GM19239 (cell line): ENCODE measurements at regions not wholly inside any gene's neighbourhood (a gene's known extent, or its start where the extent isn't known, plus 50 kb on each side); places are given as distances from the start of the nearest gene placed in this dataset.
"Not testable (repeated sequence)": the region's sequence is repeated elsewhere in the genome, so short reads cannot be mapped to it uniquely, and the experiment has no call there.

ENCODE experiments used
- DNase-seq: peaks from one replicate; pipeline ENCODE4 v3.0.0; 2011; ENCODE audit warnings: low spot score; ENCODE audit not compliant: insufficient read length
- FAIRE-seq: peaks from 2 replicates; lab custom pipeline; 2011; peaks lifted over from hg19 to GRCh38; lab: Jason Lieb, UNC

GRCh38 chr4:100907465-100908454 lies 389.9 kb upstream of the EMCN start:
- FAIRE-seq = peak; percentile 58
- no peak for DNase-seq

- no peak for FAIRE-seq
- DNase-seq = no peak
Measured at GRCh38 chr4:100906973-100907372, 389.2 kb upstream of the EMCN start.

- not testable (repeated sequence) for FAIRE-seq, DNase-seq
Measured at GRCh38 chr4:100900945-100901344, 383.1 kb upstream of the EMCN start.

- DNase-seq (no peak), FAIRE-seq (no peak)
Measured at GRCh38 chr4:100900134-100900533, 382.3 kb upstream of the EMCN start.

GRCh38 chr4:100898844-100899243 lies 381.0 kb upstream of the EMCN start:
- no peak for FAIRE-seq
- DNase-seq = no peak

GRCh38 chr4:100895556-100896197 lies 377.9 kb upstream of the EMCN start:
- DNase-seq = peak; percentile 9
- FAIRE-seq = peak; percentile 74

- FAIRE-seq = no peak
- DNase-seq = no peak
Measured at GRCh38 chr4:100894339-100894870, 376.6 kb upstream of the EMCN start.

GRCh38 chr4:100891808-100892207 lies 374.0 kb upstream of the EMCN start:
- FAIRE-seq (no peak), DNase-seq (no peak)

GRCh38 chr4:100889898-100890297 lies 372.1 kb upstream of the EMCN start:
- FAIRE-seq (no peak), DNase-seq (no peak)

- no peak for DNase-seq
- FAIRE-seq = no peak
Measured at GRCh38 chr4:100889401-100889800, 371.6 kb upstream of the EMCN start.

- DNase-seq (no peak), FAIRE-seq (no peak)
Measured at GRCh38 chr4:100882661-100883060, 364.8 kb upstream of the EMCN start.

- no peak for FAIRE-seq
Measured at GRCh38 chr4:100881283-100881682, 363.5 kb upstream of the EMCN start.

GRCh38 chr4:100880011-100880410 lies 362.2 kb upstream of the EMCN start:
- DNase-seq = no peak

More at GRCh38 chr4:100881283-100881682, 363.5 kb upstream of the EMCN start:
- no peak for DNase-seq

GRCh38 chr4:100879471-100879870 lies 361.6 kb upstream of the EMCN start:
- DNase-seq = no peak
- FAIRE-seq = no peak

More at GRCh38 chr4:100880011-100880410, 362.2 kb upstream of the EMCN start:
- no peak for FAIRE-seq

GRCh38 chr4:100876546-100876945 lies 358.7 kb upstream of the EMCN start:
- DNase-seq (no peak), FAIRE-seq (no peak)

- DNase-seq (no peak), FAIRE-seq (no peak)
Measured at GRCh38 chr4:100875296-100876068, 357.7 kb upstream of the EMCN start.

- DNase-seq (no peak), FAIRE-seq (no peak)
Measured at GRCh38 chr4:100872811-100873210, 355.0 kb upstream of the EMCN start.

- FAIRE-seq (no peak), DNase-seq (no peak)
Measured at GRCh38 chr4:100870940-100871772, 353.3 kb upstream of the EMCN start.

- FAIRE-seq (no peak), DNase-seq (no peak)
Measured at GRCh38 chr4:100869276-100869675, 351.5 kb upstream of the EMCN start.
